SK-N-SH (cell line): ENCODE measurements at regions not wholly inside any gene's neighbourhood (a gene's known extent, or its start where the extent isn't known, plus 50 kb on each side); places are given as distances from the start of the nearest gene placed in this dataset.
"Not testable (repeated sequence)": the region's sequence is repeated elsewhere in the genome, so short reads cannot be mapped to it uniquely, and the experiment has no call there.

Source experiments
- CTCF ChIA-PET: fragments of 300-600, 350-600 bp; formaldehyde crosslinking; extraction: SDS; loops from one replicate; lab custom pipeline; 2021; lab: Yijun Ruan, JAX
- POLR2A ChIA-PET: fragments of 350-600 bp; sonication (Branson Sonifier 250); formaldehyde crosslinking; extraction: SDS; loops from one replicate; lab custom pipeline; 2020; ENCODE audit warnings: antibody characterized with exemption, inconsistent platforms; lab: Yijun Ruan, JAX
- DNase-seq: peaks from one replicate; pipeline ENCODE4 v3.0.0; 2012
- H2AFZ ChIP-seq: fragments of 200-600 bp; sonication (generic); 2 replicates; pipeline ENCODE4 v1.8.1; 2016; ENCODE audit warnings: antibody characterized with exemption, mild to moderate bottlenecking, low read depth
- H3F3A ChIP-seq: fragments of 200-600 bp; sonication (generic); replicated peaks from 2 replicates; pipeline ENCODE3; 2016; ENCODE audit warnings: antibody characterized with exemption, mild to moderate bottlenecking; ENCODE audit not compliant: insufficient read depth
- H3K27ac ChIP-seq, 2 experiments: fragments of 200-500 bp in 1 of 2; fragments of 200-600 bp in 1 of 2; sonication (Bioruptor generic) in 1 of 2; sonication (generic), shearing (Covaris generic) in 1 of 2; 2 replicates each; pipeline versions ENCODE4 v1.5.1 to v1.6.1; 2014 to 2016; ENCODE audit warnings: low read depth in 2 of 2, inconsistent platforms in 1 of 2, low read length in 1 of 2, mild to moderate bottlenecking in 1 of 2, mixed read lengths in 1 of 2
- H3K27me3 ChIP-seq: fragments of 200-600 bp; sonication (generic), shearing (Covaris generic); 2 replicates; pipeline ENCODE4 v1.6.1; 2016; ENCODE audit warnings: mixed run types; ENCODE audit not compliant: insufficient read depth
- H3K36me3 ChIP-seq, 2 experiments: fragments of 200-500 bp in 1 of 2; fragments of 200-600 bp in 1 of 2; sonication (Bioruptor generic) in 1 of 2; sonication (generic) in 1 of 2; replicated peaks in 1 of 2; 2 replicates each; pipeline versions ENCODE3 to v1.5.1; 2014 to 2016; ENCODE audit warnings: low read length in 1 of 2, mild to moderate bottlenecking in 1 of 2; ENCODE audit not compliant: insufficient read depth in 2 of 2, control insufficient read depth in 1 of 2
- H3K4me1 ChIP-seq, 2 experiments: fragments of 200-500 bp in 1 of 2; fragments of 200-600 bp in 1 of 2; sonication (Bioruptor generic) in 1 of 2; sonication (generic), shearing (Covaris generic) in 1 of 2; 2 replicates each; pipeline versions ENCODE4 v1.5.1 to v1.6.1; 2014 to 2016; ENCODE audit warnings: low read depth in 1 of 2, low read length in 1 of 2, mixed run types in 1 of 2; ENCODE audit not compliant: insufficient read depth in 2 of 2, control insufficient read depth in 1 of 2
- H3K4me2 ChIP-seq: fragments of 200-600 bp; sonication (generic), shearing (Covaris generic); 2 replicates; pipeline ENCODE4 v1.6.1; 2017; ENCODE audit warnings: mixed run types
- H3K4me3 ChIP-seq, 2 experiments: fragments of 200-500 bp in 1 of 2; fragments of 200-600 bp in 1 of 2; sonication (Bioruptor generic) in 1 of 2; sonication (generic), shearing (Covaris generic) in 1 of 2; 2 replicates each; pipeline versions ENCODE4 v1.5.1 to v1.8.1; 2014 to 2016; ENCODE audit warnings: low read depth in 2 of 2, inconsistent platforms in 1 of 2, low read length in 1 of 2, mild to moderate bottlenecking in 1 of 2, mixed read lengths in 1 of 2, moderate library complexity in 1 of 2
- H3K79me2 ChIP-seq: fragments of 200-600 bp; sonication (generic); 2 replicates; pipeline ENCODE4 v1.8.1; 2017; ENCODE audit warnings: mild to moderate bottlenecking; ENCODE audit not compliant: insufficient read depth
- H3K9ac ChIP-seq: fragments of 200-600 bp; sonication (generic); 2 replicates; pipeline ENCODE4 v1.6.1; 2017; ENCODE audit warnings: mixed run types
- H3K9me2 ChIP-seq: fragments of 200-600 bp; sonication (generic); 2 replicates; pipeline ENCODE4 v1.6.1; 2017; ENCODE audit warnings: mixed run types
- H3K9me3 ChIP-seq: fragments of 200-600 bp; sonication (generic); 2 replicates; pipeline ENCODE4 v1.6.1; 2017; ENCODE audit warnings: mixed run types, mild to moderate bottlenecking, moderate library complexity
- H4K20me1 ChIP-seq: fragments of 200-600 bp; sonication (generic); 2 replicates; pipeline ENCODE4 v1.6.1; 2017; ENCODE audit warnings: mild to moderate bottlenecking, mixed run types; ENCODE audit not compliant: insufficient read depth
- CTCF ChIP-seq: fragments of 200-600 bp; sonication (generic); IDR thresholded peaks from 2 replicates; pipeline ENCODE4 v1.6.1; 2017; ENCODE audit warnings: antibody characterized with exemption, mild to moderate bottlenecking, moderate library complexity
- ELF1 ChIP-seq: IDR thresholded peaks from 2 replicates; pipeline ENCODE4 v1.4.0; 2012
- FOXJ3 ChIP-seq: sonication (generic); formaldehyde crosslinking; IDR thresholded peaks from 2 replicates; pipeline ENCODE4 v1.5.1; 2020; ENCODE audit warnings: mild to moderate bottlenecking, missing genetic modification reagents
- GABPA ChIP-seq: IDR thresholded peaks from 2 replicates; pipeline ENCODE4 v1.4.0; 2012; ENCODE audit warnings: low read depth, mild to moderate bottlenecking
- JUND ChIP-seq: IDR thresholded peaks from 2 replicates; pipeline ENCODE4 v1.4.0; 2012
- MAX ChIP-seq: IDR thresholded peaks from 2 replicates; pipeline ENCODE4 v1.4.0; 2012; ENCODE audit warnings: low read depth
- MXI1 ChIP-seq: IDR thresholded peaks from 2 replicates; pipeline ENCODE4 v1.6.1; 2012; ENCODE audit warnings: mild to moderate bottlenecking, low read depth, low read length, improper control_type of control experiment
- POLR2AphosphoS5 ChIP-seq: IDR thresholded peaks from 2 replicates; pipeline ENCODE4 v1.6.1; 2012; ENCODE audit warnings: low read depth, low read length
- RAD21 ChIP-seq: IDR thresholded peaks from 2 replicates; pipeline ENCODE4 v1.6.1; 2012; ENCODE audit warnings: mild to moderate bottlenecking, low read length
- RCOR1 ChIP-seq: fragments of 150-350 bp; IDR thresholded peaks from 2 replicates; pipeline ENCODE4 v1.6.1; 2017; ENCODE audit warnings: antibody characterized with exemption, low read length
- RXRA ChIP-seq: IDR thresholded peaks from 2 replicates; pipeline ENCODE4 v1.4.0; 2012; ENCODE audit warnings: low read depth, mild to moderate bottlenecking, borderline replicate concordance
- TAF1 ChIP-seq: IDR thresholded peaks from 2 replicates; pipeline ENCODE4 v1.6.1; 2012; ENCODE audit warnings: low read depth, mild to moderate bottlenecking, low read length, moderate library complexity, borderline replicate concordance
- TCF12 ChIP-seq: IDR thresholded peaks from 2 replicates; pipeline ENCODE4 v1.4.0; 2012
- YY1 ChIP-seq: IDR thresholded peaks from 2 replicates; pipeline ENCODE4 v1.4.0; 2012; ENCODE audit warnings: low read depth, mild to moderate bottlenecking
- WGBS: methylation state at CpG from one replicate; pipeline ENCODE4 v1.1.6; 2017; ENCODE audit warnings: low lambda C conversion rate; 5-methylcytosine and 5-hydroxymethylcytosine counted together
- TF ChIP-seq, protein P1 (sequence below): IDR thresholded peaks from 2 replicates; pipeline ENCODE4 v1.4.0; 2012; ENCODE audit warnings: low read depth, borderline replicate concordance
- TF ChIP-seq, protein P2 (sequence below): IDR thresholded peaks from 2 replicates; pipeline ENCODE4; 2012
- TF ChIP-seq, protein P3 (sequence below): fragments of 150-350 bp; IDR thresholded peaks from 2 replicates; pipeline ENCODE4 v1.6.1; 2016; ENCODE audit warnings: mild to moderate bottlenecking, low read depth, low read length

- H2AFZ ChIP-seq: no peak overlapping the region
- H4K20me1 ChIP-seq: no peaks in the 10 kb centered on the region
- POLR2A ChIA-PET: no interaction called here
- no peak overlapping the region for H3K9ac ChIP-seq
- no peaks in the 10 kb centered on the region for H3F3A ChIP-seq
- no peaks in the 10 kb centered on the region for H3K9me3 ChIP-seq
- TF ChIP-seq YY1 (no peak), GABPA (no peak), FOXJ3 (CRISPR knock-in tag) (no peak), TCF12 (no peak), POLR2AphosphoS5 (no peak), JUND (no peak), RXRA (no peak), TAF1 (no peak)
- TF ChIP-seq, protein P1, sequence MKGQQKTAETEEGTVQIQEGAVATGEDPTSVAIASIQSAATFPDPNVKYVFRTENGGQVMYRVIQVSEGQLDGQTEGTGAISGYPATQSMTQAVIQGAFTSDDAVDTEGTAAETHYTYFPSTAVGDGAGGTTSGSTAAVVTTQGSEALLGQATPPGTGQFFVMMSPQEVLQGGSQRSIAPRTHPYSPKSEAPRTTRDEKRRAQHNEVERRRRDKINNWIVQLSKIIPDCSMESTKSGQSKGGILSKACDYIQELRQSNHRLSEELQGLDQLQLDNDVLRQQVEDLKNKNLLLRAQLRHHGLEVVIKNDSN: no peak
- DNase-seq: no peak
- no peak overlapping the region for H3K27ac ChIP-seq
- H3K36me3 ChIP-seq: no peaks in the 10 kb centered on the region
- no peak overlapping the region for H3K4me3 ChIP-seq
- no peaks in the 10 kb centered on the region for H3K27me3 ChIP-seq
- no peaks in the 10 kb centered on the region for H3K9me2 ChIP-seq
- CTCF ChIA-PET: interaction anchor here (0.8 to 1.6 kb wide), 2 partner anchors 10 to 12 kb away, joined by 5 read pairs; no protein-coding TSS in a partner anchor
- H3K79me2 ChIP-seq: no peaks in the 10 kb centered on the region
- WGBS: 72% methylated on average over 5 of the region's 5 CpGs
- no peaks in the 10 kb centered on the region; a peak in 1 of 4 replicates for H3K4me1 ChIP-seq
- no peak overlapping the region for H3K4me2 ChIP-seq
Observed at GRCh38 chr14:34049790-34050189, 98.9 kb upstream of the EGLN3 start.

DNA sequence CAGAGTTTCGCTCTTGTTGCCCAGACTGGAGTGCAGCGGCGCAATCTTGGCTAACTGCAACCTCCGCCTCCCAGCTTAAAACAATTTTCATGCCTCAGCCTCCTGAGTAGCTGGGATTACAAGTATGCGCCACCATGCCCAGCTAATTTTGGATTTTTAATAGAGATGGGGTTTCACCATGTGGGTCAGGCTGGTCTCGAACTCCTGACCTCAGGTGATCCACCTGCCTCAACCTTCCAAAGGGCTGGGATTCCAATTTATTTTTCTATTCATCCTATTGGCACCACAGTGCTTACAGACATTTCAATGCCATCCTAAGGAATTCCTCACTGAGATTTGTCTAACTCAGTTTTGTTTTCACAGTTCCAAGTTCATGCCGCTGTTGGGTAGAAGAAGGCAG, 98.3 kb upstream of the EGLN3 start:
- H3K4me2 ChIP-seq, H3K4me3 ChIP-seq, H3K27me3 ChIP-seq, H3K9ac ChIP-seq, H3K79me2 ChIP-seq, H2AFZ ChIP-seq, H3K9me2 ChIP-seq, H3K4me1 ChIP-seq, H3K36me3 ChIP-seq, H3F3A ChIP-seq, H4K20me1 ChIP-seq, POLR2A ChIA-PET, H3K9me3 ChIP-seq, H3K27ac ChIP-seq, DNase-seq: not testable (repeated sequence)
- 79% methylated on average over 7 of the region's 7 CpGs for WGBS
- CTCF ChIA-PET: interaction anchor here (1.2 kb wide), 1 partner anchor 11 kb away, joined by 4 read pairs; no protein-coding TSS in a partner anchor

GRCh38 chr14:34046799-34047520, 96.1 kb upstream of the EGLN3 start:
- H3K27ac ChIP-seq: no peak overlapping the region
- 88% methylated on average over 3 of the region's 3 CpGs for WGBS
- H2AFZ ChIP-seq: no peak overlapping the region
- H4K20me1 ChIP-seq: no peaks in the 10 kb centered on the region
- H3K4me2 ChIP-seq: no peak overlapping the region
- H3K4me1 ChIP-seq: no peaks in the 10 kb centered on the region
- H3K27me3 ChIP-seq: no peaks in the 10 kb centered on the region
- no peaks in the 10 kb centered on the region for H3K36me3 ChIP-seq
- DNase-seq: no peak
- no peaks in the 10 kb centered on the region for H3F3A ChIP-seq
- H3K4me3 ChIP-seq: no peak overlapping the region
- H3K9me2 ChIP-seq: no peaks in the 10 kb centered on the region
- ChIA-PET POLR2A (no interaction called here), CTCF (no interaction called here)
- no peaks in the 10 kb centered on the region for H3K79me2 ChIP-seq
- H3K9me3 ChIP-seq: no peaks in the 10 kb centered on the region
- H3K9ac ChIP-seq: no peak overlapping the region
- TF ChIP-seq YY1 (no peak), RCOR1 (no peak), MXI1 (no peak), CTCF (no peak), MAX (no peak), RAD21 (no peak), GABPA (no peak), POLR2AphosphoS5 (no peak), ELF1 (no peak)
- TF ChIP-seq, protein P2, sequence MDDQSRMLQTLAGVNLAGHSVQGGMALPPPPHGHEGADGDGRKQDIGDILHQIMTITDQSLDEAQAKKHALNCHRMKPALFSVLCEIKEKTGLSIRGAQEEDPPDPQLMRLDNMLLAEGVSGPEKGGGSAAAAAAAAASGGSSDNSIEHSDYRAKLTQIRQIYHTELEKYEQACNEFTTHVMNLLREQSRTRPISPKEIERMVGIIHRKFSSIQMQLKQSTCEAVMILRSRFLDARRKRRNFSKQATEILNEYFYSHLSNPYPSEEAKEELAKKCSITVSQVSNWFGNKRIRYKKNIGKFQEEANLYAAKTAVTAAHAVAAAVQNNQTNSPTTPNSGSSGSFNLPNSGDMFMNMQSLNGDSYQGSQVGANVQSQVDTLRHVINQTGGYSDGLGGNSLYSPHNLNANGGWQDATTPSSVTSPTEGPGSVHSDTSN: no peak
- TF ChIP-seq, protein P3, sequence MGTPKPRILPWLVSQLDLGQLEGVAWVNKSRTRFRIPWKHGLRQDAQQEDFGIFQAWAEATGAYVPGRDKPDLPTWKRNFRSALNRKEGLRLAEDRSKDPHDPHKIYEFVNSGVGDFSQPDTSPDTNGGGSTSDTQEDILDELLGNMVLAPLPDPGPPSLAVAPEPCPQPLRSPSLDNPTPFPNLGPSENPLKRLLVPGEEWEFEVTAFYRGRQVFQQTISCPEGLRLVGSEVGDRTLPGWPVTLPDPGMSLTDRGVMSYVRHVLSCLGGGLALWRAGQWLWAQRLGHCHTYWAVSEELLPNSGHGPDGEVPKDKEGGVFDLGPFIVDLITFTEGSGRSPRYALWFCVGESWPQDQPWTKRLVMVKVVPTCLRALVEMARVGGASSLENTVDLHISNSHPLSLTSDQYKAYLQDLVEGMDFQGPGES: no peak
